ENCODE measurements at regions not wholly inside any gene's neighbourhood (a gene's known extent, or its start where the extent isn't known, plus 50 kb on each side); places are given as distances from the start of the nearest gene placed in this dataset.

DNA sequence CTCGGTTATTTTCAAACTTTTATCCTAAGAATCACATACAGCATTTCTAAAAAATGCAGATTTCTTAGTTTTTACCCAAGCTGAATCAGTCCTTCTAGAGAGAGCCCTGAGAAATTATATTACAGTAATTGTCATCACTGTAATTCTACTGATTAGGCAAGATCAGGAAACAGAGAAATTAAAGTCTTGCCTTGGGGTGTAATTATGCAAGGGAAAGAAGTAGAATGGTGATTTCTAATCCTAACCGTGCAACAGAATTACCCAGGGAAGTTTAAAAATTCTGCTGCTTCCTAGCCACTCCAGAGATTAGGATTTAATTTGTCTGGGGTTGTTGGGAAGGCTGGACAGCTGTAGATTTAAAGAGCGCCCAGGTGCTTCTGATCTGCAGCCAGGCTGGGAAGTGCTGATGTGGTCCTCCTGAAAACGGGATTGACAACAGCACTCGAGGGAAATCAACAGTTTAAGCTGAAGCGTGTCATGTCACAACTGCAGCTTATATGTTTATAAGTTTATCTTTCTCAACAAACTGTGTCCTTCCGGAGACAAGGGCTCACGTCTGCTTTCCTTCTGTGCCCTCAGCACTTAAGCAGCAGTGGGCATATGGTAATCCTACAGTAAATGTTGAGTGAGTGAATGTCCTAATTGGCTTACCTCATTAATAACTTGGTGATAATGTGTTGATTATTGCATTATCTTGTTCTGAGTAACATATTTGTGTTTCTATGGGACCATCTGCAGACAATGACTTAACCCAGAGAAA is 671.9 kb upstream of the SOX11 start:
- intact Hi-C loops (cut with micrococcal nuclease): no loop called here
- ATAC-seq: no peak
- ChIA-PET RAD21 (ENCODE audit: low non-redundant PET in 1 of 2, low total read pairs in 2 of 2, uncharacterized antibody in 2 of 2, unreplicated experiment in 2 of 2) (no interaction called here), POLR2A (no interaction called here), CTCF (no interaction called here)
- DNase-seq (ENCODE audit: low read depth, low spot score): no peak
- Histone ChIP-seq H3K4me1 (ENCODE audit: control insufficient read depth in 1 of 2, insufficient read depth in 2 of 2, low read length in 2 of 2) (no peaks in the 10 kb centered on the region), H3K9me2 (ENCODE audit: insufficient read depth) (no peaks in the 10 kb centered on the region), H3K4me2 (ENCODE audit: low read length) (no peak overlapping the region), H3K27me3 (ENCODE audit: insufficient read depth, low read length) (no peaks in the 10 kb centered on the region), H3K27ac (ENCODE audit: low read depth, low read length) (no peak overlapping the region), H3K79me2 (ENCODE audit: insufficient read depth, low read length) (no peaks in the 10 kb centered on the region), H4K20me1 (ENCODE audit: insufficient read depth) (no peaks in the 10 kb centered on the region), H3K9me3 (ENCODE audit: control insufficient read depth in 1 of 2, insufficient read depth in 1 of 2, low read depth in 1 of 2, low read length in 2 of 2) (peaks cover 18 to 35% of the 10 kb centered on the region in 2 experiments; a peak in 3 of 4 replicates), H3K4me3 (replicated peaks in 1 of 2; ENCODE audit: low read depth in 1 of 2, low read length in 2 of 2) (no peak overlapping the region), H2AFZ (ENCODE audit: low read depth, low read length, poor library complexity, severe bottlenecking) (no peak overlapping the region), H3K9ac (ENCODE audit: low read length) (no peak overlapping the region), H3K36me3 (ENCODE audit: control insufficient read depth in 1 of 2, insufficient read depth in 2 of 2, low read length in 2 of 2) (no peaks in the 10 kb centered on the region)
- no TSS peak for BruUV-seq (replicated peaks)
- TF ChIP-seq ZNF274 (IDR thresholded peaks at IDR 0.05; ENCODE audit: low read depth, low read length) (no peak), MAX (IDR thresholded peaks at IDR 0.05) (no peak), CEBPB (IDR thresholded peaks at IDR 0.05; ENCODE audit: low read depth) (no peak), TCF7L2 (IDR thresholded peaks at IDR 0.05; ENCODE audit: borderline replicate concordance, extremely low read depth, insufficient read depth, insufficient read length) (no peak), ZFX (IDR thresholded peaks at IDR 0.05) (no peak), ELF1 (IDR thresholded peaks at IDR 0.05; ENCODE audit: borderline replicate concordance, low read depth) (no peak), FOSL1 (IDR thresholded peaks at IDR 0.05; ENCODE audit: low read depth) (no peak), REST (IDR thresholded peaks at IDR 0.05; ENCODE audit: low read depth) (no peak), EZH2phosphoT487 (IDR thresholded peaks at IDR 0.05; ENCODE audit: borderline replicate concordance) (no peak), POLR2A (IDR thresholded peaks at IDR 0.05; ENCODE audit: borderline replicate concordance, extremely low read depth, insufficient read depth, insufficient read length) (no peak)
- TF ChIP-seq, protein P1, sequence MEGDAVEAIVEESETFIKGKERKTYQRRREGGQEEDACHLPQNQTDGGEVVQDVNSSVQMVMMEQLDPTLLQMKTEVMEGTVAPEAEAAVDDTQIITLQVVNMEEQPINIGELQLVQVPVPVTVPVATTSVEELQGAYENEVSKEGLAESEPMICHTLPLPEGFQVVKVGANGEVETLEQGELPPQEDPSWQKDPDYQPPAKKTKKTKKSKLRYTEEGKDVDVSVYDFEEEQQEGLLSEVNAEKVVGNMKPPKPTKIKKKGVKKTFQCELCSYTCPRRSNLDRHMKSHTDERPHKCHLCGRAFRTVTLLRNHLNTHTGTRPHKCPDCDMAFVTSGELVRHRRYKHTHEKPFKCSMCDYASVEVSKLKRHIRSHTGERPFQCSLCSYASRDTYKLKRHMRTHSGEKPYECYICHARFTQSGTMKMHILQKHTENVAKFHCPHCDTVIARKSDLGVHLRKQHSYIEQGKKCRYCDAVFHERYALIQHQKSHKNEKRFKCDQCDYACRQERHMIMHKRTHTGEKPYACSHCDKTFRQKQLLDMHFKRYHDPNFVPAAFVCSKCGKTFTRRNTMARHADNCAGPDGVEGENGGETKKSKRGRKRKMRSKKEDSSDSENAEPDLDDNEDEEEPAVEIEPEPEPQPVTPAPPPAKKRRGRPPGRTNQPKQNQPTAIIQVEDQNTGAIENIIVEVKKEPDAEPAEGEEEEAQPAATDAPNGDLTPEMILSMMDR (IDR thresholded peaks at IDR 0.05 in 2 of 3, conservative IDR thresholded peaks at IDR 0.05 in 1 of 3; ENCODE audit: borderline replicate concordance in 1 of 3, insufficient read depth in 1 of 3, low read depth in 2 of 3, low read length in 2 of 3): no peak
- TF ChIP-seq, protein P2, sequence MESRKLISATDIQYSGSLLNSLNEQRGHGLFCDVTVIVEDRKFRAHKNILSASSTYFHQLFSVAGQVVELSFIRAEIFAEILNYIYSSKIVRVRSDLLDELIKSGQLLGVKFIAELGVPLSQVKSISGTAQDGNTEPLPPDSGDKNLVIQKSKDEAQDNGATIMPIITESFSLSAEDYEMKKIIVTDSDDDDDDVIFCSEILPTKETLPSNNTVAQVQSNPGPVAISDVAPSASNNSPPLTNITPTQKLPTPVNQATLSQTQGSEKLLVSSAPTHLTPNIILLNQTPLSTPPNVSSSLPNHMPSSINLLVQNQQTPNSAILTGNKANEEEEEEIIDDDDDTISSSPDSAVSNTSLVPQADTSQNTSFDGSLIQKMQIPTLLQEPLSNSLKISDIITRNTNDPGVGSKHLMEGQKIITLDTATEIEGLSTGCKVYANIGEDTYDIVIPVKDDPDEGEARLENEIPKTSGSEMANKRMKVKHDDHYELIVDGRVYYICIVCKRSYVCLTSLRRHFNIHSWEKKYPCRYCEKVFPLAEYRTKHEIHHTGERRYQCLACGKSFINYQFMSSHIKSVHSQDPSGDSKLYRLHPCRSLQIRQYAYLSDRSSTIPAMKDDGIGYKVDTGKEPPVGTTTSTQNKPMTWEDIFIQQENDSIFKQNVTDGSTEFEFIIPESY (IDR thresholded peaks at IDR 0.05; ENCODE audit: extremely low read depth, insufficient replicate concordance, low read length): no peak
